GM23248 (cell line): ENCODE measurements at regions not wholly inside any gene's neighbourhood (a gene's known extent, or its start where the extent isn't known, plus 50 kb on each side); places are given as distances from the start of the nearest gene placed in this dataset.

Source experiments
- DNase-seq: peaks from one replicate; pipeline ENCODE4 v3.0.0-alpha.2; 2015
- H2AFZ ChIP-seq: fragments of 200-600 bp; sonication (generic); 2 replicates; pipeline ENCODE4 v1.6.1; 2016; ENCODE audit warnings: antibody characterized with exemption
- H3F3A ChIP-seq: fragments of 200-600 bp; sonication (generic); 2 replicates; pipeline ENCODE4 v1.6.1; 2016; ENCODE audit warnings: mild to moderate bottlenecking, antibody characterized with exemption, mixed run types; ENCODE audit not compliant: insufficient read depth
- H3K27ac ChIP-seq: fragments of 200-600 bp; sonication (generic); 2 replicates; pipeline ENCODE4 v1.5.1; 2016; ENCODE audit warnings: mild to moderate bottlenecking
- H3K27me3 ChIP-seq: fragments of 200-600 bp; sonication (generic); replicated peaks from 2 replicates; pipeline ENCODE4 v1.6.1; 2016; ENCODE audit warnings: mild to moderate bottlenecking; ENCODE audit not compliant: insufficient read depth
- H3K36me3 ChIP-seq: fragments of 200-600 bp; sonication (generic); 2 replicates; pipeline ENCODE4 v1.6.1; 2016; ENCODE audit warnings: low read depth, mild to moderate bottlenecking
- H3K4me1 ChIP-seq: fragments of 200-600 bp; sonication (generic); 2 replicates; pipeline ENCODE4 v1.6.1; 2016; ENCODE audit warnings: mild to moderate bottlenecking; ENCODE audit not compliant: insufficient read depth
- H3K4me2 ChIP-seq: fragments of 200-600 bp; sonication (generic); one replicate; pipeline ENCODE4 v1.6.1; 2016; ENCODE audit warnings: mild to moderate bottlenecking; ENCODE audit not compliant: unreplicated experiment
- H3K4me3 ChIP-seq: fragments of 200-600 bp; sonication (generic); 2 replicates; pipeline ENCODE4 v1.5.1; 2016; ENCODE audit warnings: mild to moderate bottlenecking
- H3K79me2 ChIP-seq: fragments of 200-600 bp; sonication (generic); 2 replicates; pipeline ENCODE4 v1.6.1; 2016; ENCODE audit warnings: mild to moderate bottlenecking; ENCODE audit not compliant: insufficient read depth
- H3K9ac ChIP-seq: fragments of 200-600 bp; sonication (generic); 2 replicates; pipeline ENCODE4 v1.6.1; 2016; ENCODE audit warnings: mild to moderate bottlenecking
- H3K9me2 ChIP-seq: fragments of 200-600 bp; sonication (generic); 2 replicates; pipeline ENCODE4 v1.6.1; 2016; ENCODE audit warnings: mixed run types, mild to moderate bottlenecking, moderate library complexity; ENCODE audit not compliant: insufficient read depth
- H3K9me3 ChIP-seq: fragments of 200-600 bp; sonication (generic); one replicate; pipeline ENCODE4 v1.6.1; 2017; ENCODE audit warnings: low read depth
- H4K20me1 ChIP-seq: fragments of 200-600 bp; sonication (generic); 2 replicates; pipeline ENCODE4 v1.6.0; 2016; ENCODE audit not compliant: insufficient read depth
- EZH2 ChIP-seq: fragments of 200-600 bp; sonication (generic); IDR thresholded peaks from 2 replicates; pipeline ENCODE4 v1.6.1; 2018; ENCODE audit warnings: antibody characterized with exemption, mild to moderate bottlenecking; ENCODE audit not compliant: insufficient read depth, poor library complexity, severe bottlenecking
- EZH2phosphoT487 ChIP-seq: fragments of 200-600 bp; sonication (generic); IDR thresholded peaks from 2 replicates; pipeline ENCODE4 v1.6.1; 2018; ENCODE audit warnings: antibody characterized with exemption, moderate library complexity, mild to moderate bottlenecking, low read depth; ENCODE audit not compliant: insufficient read depth
- WGBS, 2 experiments: methylation state at CpG; one replicate each; pipeline ENCODE4 v1.1.6; 2015 to 2017; ENCODE audit warnings: low lambda C conversion rate in 2 of 2, low coverage in 1 of 2; ENCODE audit errors: missing lambda C conversion rate in 2 of 2; 5-methylcytosine and 5-hydroxymethylcytosine counted together
- in situ Hi-C: fragments of 300-500 bp; cut with MboI; formaldehyde crosslinking; loops from 2 replicates; pipeline ENCODE4 v1.15.0; 2020

DNA sequence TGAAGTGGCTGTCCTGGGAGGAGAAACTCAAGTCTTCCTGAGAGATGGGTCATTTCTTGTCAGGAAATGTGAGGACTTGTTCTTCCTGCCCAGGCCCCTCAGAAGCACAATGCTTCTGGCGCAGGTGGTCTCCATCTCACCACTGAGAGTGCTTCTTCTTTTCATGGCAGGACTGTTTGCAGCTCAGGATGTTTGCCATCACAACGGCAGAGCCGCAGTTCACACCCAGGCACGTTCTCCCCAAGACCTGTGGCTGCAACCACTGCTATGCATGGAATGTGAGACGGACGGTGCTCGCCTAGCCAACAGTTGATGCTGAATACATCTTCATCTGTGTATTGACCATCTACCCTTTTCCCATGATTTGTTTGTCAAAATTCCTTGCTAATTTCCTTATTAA is 216.3 kb downstream of the GADD45G start:
- Histone ChIP-seq H3F3A (no peaks in the 10 kb centered on the region), H4K20me1 (no peaks in the 10 kb centered on the region), H3K27me3 (no peaks in the 10 kb centered on the region), H3K9me2 (no peaks in the 10 kb centered on the region), H3K4me1 (no peaks in the 10 kb centered on the region), H3K9ac (no peak overlapping the region), H3K4me3 (no peak overlapping the region), H2AFZ (no peak overlapping the region), H3K4me2 (no peak overlapping the region), H3K36me3 (no peaks in the 10 kb centered on the region), H3K27ac (no peak overlapping the region), H3K9me3 (no peaks in the 10 kb centered on the region), H3K79me2 (no peaks in the 10 kb centered on the region)
- TF ChIP-seq EZH2 (no peak), EZH2phosphoT487 (no peak)
- in situ Hi-C loops: no loop called here
- DNase-seq: no peak
- 82 to 85% methylated on average over 7 of the region's 7 CpGs for WGBS, 2 experiments

- Histone ChIP-seq H3K9me3 (no peaks in the 10 kb centered on the region), H3F3A (no peaks in the 10 kb centered on the region), H3K4me2 (no peak overlapping the region), H3K4me3 (no peak overlapping the region), H3K27me3 (no peaks in the 10 kb centered on the region), H3K9me2 (no peaks in the 10 kb centered on the region), H3K9ac (no peak overlapping the region), H4K20me1 (no peaks in the 10 kb centered on the region), H3K27ac (no peak overlapping the region), H3K4me1 (no peaks in the 10 kb centered on the region), H2AFZ (no peak overlapping the region), H3K79me2 (no peaks in the 10 kb centered on the region), H3K36me3 (no peaks in the 10 kb centered on the region)
- 3 to 4% methylated on average over 2 of the region's 2 CpGs for WGBS, 2 experiments
- in situ Hi-C loops: no loop called here
- no peak for DNase-seq
- TF ChIP-seq EZH2 (no peak), EZH2phosphoT487 (no peak)
These were observed 218.2 kb downstream of the GADD45G start for GRCh38 chr9:89822996-89823395.

- in situ Hi-C loops: no loop called here
- Histone ChIP-seq H3K9ac (no peak overlapping the region), H3K4me3 (no peak overlapping the region), H3K4me2 (no peak overlapping the region), H3K79me2 (no peaks in the 10 kb centered on the region), H4K20me1 (no peaks in the 10 kb centered on the region), H3F3A (no peaks in the 10 kb centered on the region), H3K27me3 (no peaks in the 10 kb centered on the region), H3K27ac (no peak overlapping the region), H3K9me3 (no peaks in the 10 kb centered on the region), H3K36me3 (no peaks in the 10 kb centered on the region), H3K4me1 (no peaks in the 10 kb centered on the region), H3K9me2 (no peaks in the 10 kb centered on the region), H2AFZ (no peak overlapping the region)
- 61 to 64% methylated on average over 4 of the region's 4 CpGs for WGBS, 2 experiments
- no peak for DNase-seq
- no peak for TF ChIP-seq EZH2phosphoT487
- TF ChIP-seq EZH2: no peak
These were observed 220.9 kb downstream of the GADD45G start for GRCh38 chr9:89825669-89826068.

DNA sequence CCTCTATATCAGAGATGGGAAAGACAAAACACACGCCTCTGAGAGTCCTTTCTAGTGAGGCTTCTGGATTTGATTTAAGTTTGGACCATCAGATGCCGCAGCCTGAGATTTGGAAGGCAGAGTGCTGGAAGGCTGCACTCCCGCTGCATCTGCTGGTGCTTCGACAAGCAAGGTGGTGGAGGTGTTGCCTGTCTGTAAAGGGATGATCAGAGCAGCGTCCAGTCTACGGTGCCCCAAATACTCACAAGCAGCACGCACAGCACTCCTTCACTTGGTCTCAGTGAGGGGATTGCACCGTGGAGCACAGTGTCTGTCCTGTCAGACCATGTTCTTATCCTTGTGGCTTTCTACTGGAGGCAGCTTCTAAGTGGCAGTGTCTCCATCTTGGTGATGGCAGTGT is 221.4 kb downstream of the GADD45G start:
- H3F3A ChIP-seq: no peaks in the 10 kb centered on the region
- H3K9me3 ChIP-seq: no peaks in the 10 kb centered on the region
- no peaks in the 10 kb centered on the region for H3K9me2 ChIP-seq
- no peaks in the 10 kb centered on the region for H3K4me1 ChIP-seq
- DNase-seq: no peak
- no peak overlapping the region for H3K9ac ChIP-seq
- H3K27me3 ChIP-seq: no peaks in the 10 kb centered on the region
- no peak overlapping the region for H3K27ac ChIP-seq
- no peaks in the 10 kb centered on the region for H3K79me2 ChIP-seq
- in situ Hi-C loops: no loop called here
- H3K36me3 ChIP-seq: no peaks in the 10 kb centered on the region
- TF ChIP-seq EZH2phosphoT487: no peak
- no peak for TF ChIP-seq EZH2
- 7 to 11% methylated on average over 8 of the region's 8 CpGs for WGBS, 2 experiments
- H2AFZ ChIP-seq: no peak overlapping the region
- no peak overlapping the region for H3K4me3 ChIP-seq
- no peaks in the 10 kb centered on the region for H4K20me1 ChIP-seq
- no peak overlapping the region for H3K4me2 ChIP-seq

DNA sequence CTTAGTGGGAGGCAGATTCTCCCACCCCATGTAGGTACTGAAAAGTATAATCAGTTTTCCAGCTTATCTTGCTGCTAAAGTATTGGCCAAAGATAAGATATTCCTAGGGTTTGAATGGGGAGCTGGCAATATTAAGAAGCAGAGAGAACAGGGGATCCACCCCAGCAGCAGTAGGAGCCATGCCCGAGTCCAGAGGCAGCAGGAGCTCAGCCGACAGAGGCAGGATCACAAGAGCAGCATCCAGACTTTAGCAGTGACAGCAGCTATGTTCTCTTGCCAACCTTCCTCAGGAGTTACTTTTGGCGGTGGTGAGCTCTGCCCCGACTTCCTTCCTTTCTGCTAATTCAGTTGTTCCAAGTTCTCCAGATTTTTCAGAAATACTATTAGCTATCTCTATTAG is 224.5 kb downstream of the GADD45G start:
- 47 to 64% methylated on average over 4 of the region's 4 CpGs for WGBS, 2 experiments
- H3K27me3 ChIP-seq: peaks cover 5% of the 10 kb centered on the region; the same call in 1 of the 2 replicates
- H3K36me3 ChIP-seq: no peaks in the 10 kb centered on the region
- no peaks in the 10 kb centered on the region for H3K9me3 ChIP-seq
- H3K9ac ChIP-seq: no peak overlapping the region
- TF ChIP-seq EZH2 (no peak), EZH2phosphoT487 (no peak)
- in situ Hi-C loops: no loop called here
- no peaks in the 10 kb centered on the region for H3K4me1 ChIP-seq
- no peak overlapping the region for H3K27ac ChIP-seq
- H3K4me3 ChIP-seq: no peak overlapping the region
- no peaks in the 10 kb centered on the region for H3K9me2 ChIP-seq
- H3K4me2 ChIP-seq: no peak overlapping the region
- no peak for DNase-seq
- H4K20me1 ChIP-seq: no peaks in the 10 kb centered on the region
- no peak overlapping the region for H2AFZ ChIP-seq
- H3F3A ChIP-seq: no peaks in the 10 kb centered on the region
- H3K79me2 ChIP-seq: no peaks in the 10 kb centered on the region
